ENCODE measurements at regions not wholly inside any gene's neighbourhood (a gene's known extent, or its start where the extent isn't known, plus 50 kb on each side); places are given as distances from the start of the nearest gene placed in this dataset.

DNA sequence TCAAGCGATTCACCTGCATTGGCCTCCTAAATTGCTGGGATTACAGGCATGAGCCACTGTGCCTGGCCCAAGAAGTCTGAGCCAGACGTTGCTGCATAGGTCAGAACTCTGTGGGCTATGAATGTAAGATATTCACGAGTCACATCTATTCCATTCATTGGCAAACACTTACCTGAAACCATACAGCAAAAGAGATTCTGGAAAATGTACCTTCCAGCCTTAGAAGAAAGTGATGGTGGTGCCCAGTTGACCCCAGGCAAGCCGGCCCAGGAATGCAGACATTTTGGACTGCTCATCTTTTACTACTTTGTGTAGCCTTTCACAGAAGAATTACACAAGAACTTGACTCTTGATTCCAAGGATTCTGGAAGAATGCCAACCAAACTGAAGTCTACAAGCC, 135.6 kb upstream of the N4BP1 start:
- Histone ChIP-seq H3K9me3 (no peaks in the 10 kb centered on the region), H3K36me3 (no peaks in the 10 kb centered on the region), H3K4me1 (no peaks in the 10 kb centered on the region), H3K27me3 (no peaks in the 10 kb centered on the region), H3K27ac (no peak overlapping the region), H3K4me3 (no peak overlapping the region)
- TF ChIP-seq, protein P1, sequence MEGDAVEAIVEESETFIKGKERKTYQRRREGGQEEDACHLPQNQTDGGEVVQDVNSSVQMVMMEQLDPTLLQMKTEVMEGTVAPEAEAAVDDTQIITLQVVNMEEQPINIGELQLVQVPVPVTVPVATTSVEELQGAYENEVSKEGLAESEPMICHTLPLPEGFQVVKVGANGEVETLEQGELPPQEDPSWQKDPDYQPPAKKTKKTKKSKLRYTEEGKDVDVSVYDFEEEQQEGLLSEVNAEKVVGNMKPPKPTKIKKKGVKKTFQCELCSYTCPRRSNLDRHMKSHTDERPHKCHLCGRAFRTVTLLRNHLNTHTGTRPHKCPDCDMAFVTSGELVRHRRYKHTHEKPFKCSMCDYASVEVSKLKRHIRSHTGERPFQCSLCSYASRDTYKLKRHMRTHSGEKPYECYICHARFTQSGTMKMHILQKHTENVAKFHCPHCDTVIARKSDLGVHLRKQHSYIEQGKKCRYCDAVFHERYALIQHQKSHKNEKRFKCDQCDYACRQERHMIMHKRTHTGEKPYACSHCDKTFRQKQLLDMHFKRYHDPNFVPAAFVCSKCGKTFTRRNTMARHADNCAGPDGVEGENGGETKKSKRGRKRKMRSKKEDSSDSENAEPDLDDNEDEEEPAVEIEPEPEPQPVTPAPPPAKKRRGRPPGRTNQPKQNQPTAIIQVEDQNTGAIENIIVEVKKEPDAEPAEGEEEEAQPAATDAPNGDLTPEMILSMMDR (IDR thresholded peaks at IDR 0.05), result no peak
- ATAC-seq (no peak), DNase-seq (no peak)
- intact Hi-C loops (cut with DNase I), result no loop called here

DNA sequence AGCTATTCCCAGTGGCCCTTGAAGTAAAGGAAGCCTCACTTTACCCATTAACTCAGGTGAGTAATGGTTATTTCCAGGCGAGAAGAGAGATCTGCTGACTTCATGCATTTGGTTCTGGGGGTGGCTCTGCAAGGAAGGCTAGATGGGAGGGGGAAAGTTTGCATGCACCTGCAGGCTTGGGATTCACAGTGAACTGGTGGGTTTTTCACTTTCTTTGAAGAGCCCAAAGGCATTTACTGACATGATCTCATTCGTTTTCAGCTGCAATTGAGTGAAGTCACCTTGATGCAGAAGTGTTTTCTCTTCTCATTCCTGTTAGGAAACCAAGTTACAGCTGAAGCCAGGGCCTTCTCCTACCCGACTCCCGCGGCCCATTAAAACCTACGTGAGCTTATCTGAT, 131.0 kb upstream of the N4BP1 start:
- ATAC-seq (no peak), DNase-seq (no peak)
- intact Hi-C loops (cut with DNase I), result no loop called here
- TF ChIP-seq, protein P1 (IDR thresholded peaks at IDR 0.05), result no peak
- Histone ChIP-seq H3K9me3 (no peaks in the 10 kb centered on the region), H3K27me3 (no peaks in the 10 kb centered on the region), H3K4me3 (no peak overlapping the region), H3K4me1 (no peaks in the 10 kb centered on the region), H3K27ac (no peak overlapping the region), H3K36me3 (no peaks in the 10 kb centered on the region)

DNA sequence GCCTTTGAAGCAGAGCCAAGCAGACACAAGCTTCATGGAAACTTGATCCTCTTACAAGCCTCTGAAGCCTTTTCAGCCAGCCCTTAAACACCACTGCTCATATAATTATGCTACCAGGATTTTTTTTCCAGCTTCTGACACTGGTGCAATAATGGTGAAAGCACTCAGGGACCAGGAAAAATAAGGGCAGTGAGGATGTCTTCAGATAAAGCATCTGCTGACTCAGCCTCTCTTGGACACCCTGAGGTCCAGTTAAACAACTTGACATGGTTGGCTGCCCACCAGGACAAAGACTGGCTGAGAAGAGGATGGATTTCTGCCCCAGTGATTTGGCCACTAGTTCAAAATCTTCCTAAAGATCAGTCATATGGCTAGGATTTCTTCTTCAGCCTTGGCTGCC, 124.2 kb upstream of the N4BP1 start:
- H3K27me3 ChIP-seq, result no peaks in the 10 kb centered on the region
- H3K4me1 ChIP-seq, result no peaks in the 10 kb centered on the region
- no peak overlapping the region for H3K27ac ChIP-seq
- TF ChIP-seq, protein P1 (IDR thresholded peaks at IDR 0.05), result no peak
- ATAC-seq (no peak), DNase-seq (no peak)
- H3K36me3 ChIP-seq, result no peaks in the 10 kb centered on the region
- no peaks in the 10 kb centered on the region for H3K9me3 ChIP-seq
- intact Hi-C loops (cut with DNase I), result no loop called here
- no peak overlapping the region for H3K4me3 ChIP-seq

DNA sequence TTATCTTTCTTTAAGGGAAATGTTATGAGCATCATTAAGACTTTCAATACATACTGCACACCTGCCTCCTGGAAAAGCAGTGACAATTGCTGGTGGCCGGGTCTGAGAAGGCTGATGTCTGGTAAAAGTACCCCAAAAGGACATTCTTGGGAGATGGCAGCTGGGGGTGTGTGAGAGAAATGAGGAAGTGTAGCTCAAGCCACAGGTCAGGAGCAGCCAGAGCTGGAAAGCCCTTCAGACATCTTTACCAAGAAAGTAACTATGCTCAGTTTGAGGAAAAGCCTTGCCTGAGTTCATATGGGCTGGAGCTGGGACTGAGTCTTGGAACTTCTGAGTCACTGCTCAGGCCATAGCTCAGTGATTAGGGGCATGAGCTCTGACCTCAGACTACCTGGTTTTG, 94.7 kb upstream of the N4BP1 start:
- Histone ChIP-seq H3K27me3 (no peaks in the 10 kb centered on the region), H3K9me3 (no peaks in the 10 kb centered on the region), H3K36me3 (no peaks in the 10 kb centered on the region), H3K27ac (no peak overlapping the region), H3K4me3 (no peak overlapping the region), H3K4me1 (no peaks in the 10 kb centered on the region)
- DNase-seq, result no peak
- intact Hi-C loops (cut with DNase I), result no loop called here
- ATAC-seq, result no peak
- TF ChIP-seq, protein P1 (IDR thresholded peaks at IDR 0.05), result no peak

DNA sequence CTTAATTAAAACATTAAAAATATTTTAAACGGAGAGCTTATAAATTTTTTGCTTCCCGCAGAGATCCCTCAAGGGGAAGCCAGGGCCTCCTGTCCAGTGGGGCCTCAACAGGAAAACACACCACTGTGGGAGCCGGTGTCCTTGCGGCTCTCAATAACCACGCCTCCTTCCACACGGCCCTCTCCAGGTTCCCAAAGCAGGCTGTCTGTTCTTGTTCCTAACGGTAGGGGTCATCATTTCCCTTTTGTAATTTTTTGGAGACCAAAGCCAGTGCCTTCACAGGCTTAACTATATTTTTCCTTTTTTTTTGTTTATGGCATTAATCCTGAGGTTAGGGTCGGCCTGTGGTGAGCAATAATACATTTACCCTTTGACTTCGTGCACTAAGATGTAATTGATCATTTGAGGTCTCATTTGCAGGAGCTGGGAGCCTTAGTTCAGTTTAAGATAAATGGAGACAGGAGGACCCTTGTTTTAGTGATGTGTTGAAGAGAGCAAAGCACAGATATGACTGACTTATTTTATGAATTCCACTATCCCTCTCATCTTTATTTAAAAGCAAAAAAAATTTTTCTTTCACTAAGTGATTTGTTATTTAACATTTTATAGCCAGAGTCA, 77.5 kb upstream of the N4BP1 start:
- Histone ChIP-seq H3K36me3 (no peaks in the 10 kb centered on the region), H3K9me3 (no peaks in the 10 kb centered on the region), H3K27ac (no peak overlapping the region), H3K4me1 (no peaks in the 10 kb centered on the region), H3K27me3 (no peaks in the 10 kb centered on the region), H3K4me3 (no peak overlapping the region)
- ATAC-seq, result peak; percentile 93
- DNase-seq, result no peak
- intact Hi-C loops (cut with DNase I), result no loop called here
- TF ChIP-seq, protein P1 (IDR thresholded peaks at IDR 0.05), result peak; percentile 70

DNA sequence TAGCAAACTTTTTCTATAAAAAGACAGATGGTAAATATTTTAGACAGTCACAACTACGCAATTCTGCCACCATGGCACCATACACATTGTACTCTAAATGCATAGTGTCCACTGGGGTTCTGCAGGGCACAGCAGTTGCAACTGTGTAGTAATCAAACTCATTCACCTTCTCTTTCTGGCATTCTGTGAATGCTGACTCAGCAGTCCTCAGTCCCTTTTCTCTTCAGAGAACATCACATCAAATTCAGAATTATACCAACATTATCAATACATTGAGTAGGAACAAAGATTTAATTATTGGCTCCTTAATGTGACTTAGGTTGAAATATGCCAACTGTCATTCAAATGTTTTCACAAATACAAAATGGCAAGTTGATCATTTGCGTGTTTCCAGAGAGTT, 74.2 kb upstream of the N4BP1 start:
- ATAC-seq (no peak), DNase-seq (no peak)
- intact Hi-C loops (cut with DNase I), result no loop called here
- Histone ChIP-seq H3K36me3 (no peaks in the 10 kb centered on the region), H3K4me1 (no peaks in the 10 kb centered on the region), H3K27me3 (no peaks in the 10 kb centered on the region), H3K9me3 (no peaks in the 10 kb centered on the region), H3K27ac (no peak overlapping the region), H3K4me3 (no peak overlapping the region)
- TF ChIP-seq, protein P1 (IDR thresholded peaks at IDR 0.05), result no peak

Measured in upper lobe of right lung (tissue), 1 donor.